Lung microvascular endothelial cell (primary cell): ENCODE measurements at regions not wholly inside any gene's neighbourhood (a gene's known extent, or its start where the extent isn't known, plus 50 kb on each side); places are given as distances from the start of the nearest gene placed in this dataset.
A peak's percentile ranks its signal among the peaks of the same experiment; 100 is the strongest.
"Not testable (repeated sequence)": the region's sequence is repeated elsewhere in the genome, so short reads cannot be mapped to it uniquely, and the experiment has no call there.

Experiments used
- DNase-seq, 2 donors: peaks; one replicate each; pipeline versions ENCODE4 v3.0.0 to v3.0.0-alpha.2; 2010; ENCODE audit warnings: low read depth in 2 of 2

DNA sequence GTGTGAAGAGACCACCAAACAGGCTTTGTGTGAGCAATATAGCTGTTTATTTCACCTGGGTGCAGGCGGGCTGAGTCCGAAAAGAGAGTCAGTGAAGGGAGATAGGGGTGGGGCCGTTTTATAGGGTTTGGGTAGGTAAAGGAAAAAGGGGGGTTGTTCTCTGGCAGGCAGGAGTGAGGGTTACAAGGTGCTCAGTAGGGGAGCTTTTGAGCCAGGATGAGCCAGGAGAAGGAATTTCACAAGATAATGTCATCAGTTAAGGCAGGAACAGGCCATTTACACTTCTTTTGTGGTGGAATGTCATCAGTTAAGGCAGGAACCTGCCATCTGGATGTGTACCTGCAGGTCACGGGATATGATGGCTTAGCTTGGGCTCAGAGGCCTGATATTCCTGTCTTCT lies 768.4 kb upstream of the KIRREL3 start:
- DNase-seq: not testable (repeated sequence)

GRCh38 chr11:127766734-127767133 lies 766.2 kb upstream of the KIRREL3 start:
- DNase-seq: no peak

DNA sequence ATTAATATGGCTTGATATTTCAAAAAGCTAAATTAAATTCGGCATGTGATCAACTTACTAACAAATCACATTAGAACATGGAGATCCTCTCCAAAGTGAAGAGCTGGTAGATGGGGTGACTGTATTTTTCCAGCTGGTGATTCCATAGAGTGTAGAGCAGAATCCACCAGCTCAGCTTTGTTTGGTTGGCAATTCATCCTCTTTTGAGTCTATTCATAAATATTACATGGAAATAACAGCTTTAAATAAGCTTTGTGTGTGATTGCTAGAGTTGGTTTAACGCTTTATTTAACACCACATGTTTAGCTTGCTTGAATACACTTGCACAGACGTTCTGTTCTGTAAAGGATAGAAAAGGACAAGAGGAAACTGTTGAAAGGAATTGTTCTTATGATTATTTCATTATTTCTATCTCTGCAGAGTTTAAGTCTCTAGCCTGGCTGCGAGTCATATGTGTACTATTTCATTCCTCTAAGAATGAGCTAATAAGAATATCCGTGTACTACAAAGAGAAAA lies 738.3 kb upstream of the KIRREL3 start:
- DNase-seq: no peak

DNA sequence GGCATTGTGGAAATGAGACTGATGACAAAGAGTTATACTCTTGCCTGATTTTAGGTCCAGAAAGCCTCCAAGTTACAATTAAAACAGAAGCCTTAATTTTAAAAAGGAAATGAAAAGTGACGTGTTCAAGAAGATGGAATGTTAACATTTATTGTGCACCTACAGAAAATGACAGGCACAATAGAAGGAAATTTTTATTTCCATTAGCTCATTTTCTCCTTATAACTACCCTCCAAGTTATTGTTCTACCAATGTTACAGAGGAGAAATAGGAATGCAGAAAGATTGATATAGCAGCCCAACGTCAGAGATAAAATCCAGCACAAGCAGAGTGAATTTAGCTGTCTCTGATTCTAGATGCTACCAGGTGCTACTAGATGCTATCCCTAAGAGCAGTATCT lies 736.9 kb upstream of the KIRREL3 start:
- DNase-seq: peak in 1 of 2 donors; percentile 10

DNA sequence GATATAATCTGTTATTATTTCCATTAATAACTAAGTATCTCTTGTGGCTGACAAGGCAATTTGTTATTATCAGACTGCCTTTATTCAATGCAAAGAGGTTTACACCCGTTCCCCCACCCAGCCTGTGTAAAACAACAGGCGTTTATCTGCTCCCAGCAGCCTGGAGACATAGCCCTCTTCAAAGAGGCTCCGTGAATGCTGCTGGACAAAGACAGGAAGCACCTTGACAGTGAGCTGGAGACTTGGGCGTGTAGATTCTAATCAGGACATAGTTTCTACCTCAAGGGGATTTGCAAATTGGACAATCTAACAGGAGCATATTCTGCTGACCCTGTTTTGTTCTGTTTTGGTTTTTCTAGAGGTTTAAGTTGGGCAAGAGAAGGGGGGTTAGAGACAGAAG lies 733.0 kb upstream of the KIRREL3 start:
- DNase-seq: peak in 1 of 2 donors; percentile 83

DNA sequence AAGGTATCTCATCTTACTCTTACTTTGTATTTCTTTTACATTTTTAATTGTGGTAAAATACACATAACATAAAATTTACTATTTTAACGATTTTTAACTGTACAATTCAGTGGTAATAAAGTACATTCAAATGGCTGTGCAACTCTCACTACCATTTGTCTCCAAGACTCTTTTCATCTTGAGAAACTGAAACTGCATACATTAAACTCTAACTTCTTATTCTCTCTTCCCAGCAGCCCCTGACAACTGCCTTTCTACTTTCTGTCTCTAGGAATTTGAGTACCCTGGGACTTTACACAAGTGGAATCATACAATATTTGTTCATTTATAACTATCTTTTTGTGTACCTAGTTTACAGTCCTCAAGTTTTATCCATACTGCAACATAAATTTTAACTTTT lies 725.8 kb upstream of the KIRREL3 start:
- DNase-seq: no peak

- no peak for DNase-seq
These were observed 723.1 kb upstream of the KIRREL3 start for GRCh38 chr11:127723714-127724113.

GRCh38 chr11:127713226-127713625 lies 712.7 kb upstream of the KIRREL3 start:
- no peak for DNase-seq

GRCh38 chr11:127711748-127712147 lies 711.2 kb upstream of the KIRREL3 start:
- no peak for DNase-seq

DNA sequence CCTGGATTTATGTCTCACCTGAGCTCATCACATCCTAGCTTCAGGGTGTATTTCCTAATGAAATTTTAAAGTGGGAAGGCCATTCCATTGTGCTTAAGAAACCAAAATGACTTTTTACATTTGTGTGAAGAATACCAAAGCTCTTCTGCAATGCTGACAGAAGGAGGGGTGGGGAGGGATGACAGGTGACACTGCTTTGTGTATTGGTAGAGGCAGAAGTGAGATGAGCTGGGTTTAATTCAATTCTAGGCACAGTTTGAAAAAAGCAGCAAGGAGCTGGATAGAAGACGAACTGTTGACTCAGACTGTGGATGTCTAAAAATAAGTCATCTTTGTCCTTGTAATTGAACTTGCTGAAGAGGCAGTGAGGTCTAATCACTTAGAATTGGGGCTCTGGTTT lies 710.3 kb upstream of the KIRREL3 start:
- no peak for DNase-seq

GRCh38 chr11:127709960-127710359 lies 709.4 kb upstream of the KIRREL3 start:
- DNase-seq: peak in 1 of 2 donors; percentile 60

- no peak for DNase-seq
These were observed 693.1 kb upstream of the KIRREL3 start for GRCh38 chr11:127693686-127694085.

GRCh38 chr11:127683321-127683720 lies 682.8 kb upstream of the KIRREL3 start:
- peak in 1 of 2 donors; percentile 3 for DNase-seq

- no peak for DNase-seq
These were observed 679.4 kb upstream of the KIRREL3 start for GRCh38 chr11:127679816-127680545.

- no peak for DNase-seq
These were observed 678.1 kb upstream of the KIRREL3 start for GRCh38 chr11:127678631-127679030.

GRCh38 chr11:127677660-127678425 lies 677.3 kb upstream of the KIRREL3 start:
- DNase-seq: no peak

GRCh38 chr11:127675581-127675980 lies 675.0 kb upstream of the KIRREL3 start:
- peak in 1 of 2 donors; percentile 8 for DNase-seq

DNA sequence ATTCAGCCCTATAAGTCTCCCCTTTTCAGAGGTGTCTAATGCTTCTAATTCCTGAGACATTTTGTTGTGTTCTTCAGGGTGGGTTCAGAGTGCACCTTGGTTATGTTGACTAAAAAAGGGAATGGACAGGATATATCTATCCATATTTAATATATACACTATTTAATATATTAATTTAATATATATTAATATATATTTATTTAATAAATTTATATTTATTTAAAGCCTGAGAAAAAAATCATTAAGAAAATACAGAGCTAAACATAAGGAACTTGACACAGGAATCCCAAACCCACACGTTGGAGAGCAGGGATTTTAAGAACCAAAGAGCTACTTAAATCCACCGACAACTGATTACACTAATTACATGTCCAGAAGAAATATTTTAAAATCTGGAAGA lies 674.2 kb upstream of the KIRREL3 start:
- no peak for DNase-seq

- DNase-seq: no peak
These were observed 670.0 kb upstream of the KIRREL3 start for GRCh38 chr11:127670374-127671119.

DNA sequence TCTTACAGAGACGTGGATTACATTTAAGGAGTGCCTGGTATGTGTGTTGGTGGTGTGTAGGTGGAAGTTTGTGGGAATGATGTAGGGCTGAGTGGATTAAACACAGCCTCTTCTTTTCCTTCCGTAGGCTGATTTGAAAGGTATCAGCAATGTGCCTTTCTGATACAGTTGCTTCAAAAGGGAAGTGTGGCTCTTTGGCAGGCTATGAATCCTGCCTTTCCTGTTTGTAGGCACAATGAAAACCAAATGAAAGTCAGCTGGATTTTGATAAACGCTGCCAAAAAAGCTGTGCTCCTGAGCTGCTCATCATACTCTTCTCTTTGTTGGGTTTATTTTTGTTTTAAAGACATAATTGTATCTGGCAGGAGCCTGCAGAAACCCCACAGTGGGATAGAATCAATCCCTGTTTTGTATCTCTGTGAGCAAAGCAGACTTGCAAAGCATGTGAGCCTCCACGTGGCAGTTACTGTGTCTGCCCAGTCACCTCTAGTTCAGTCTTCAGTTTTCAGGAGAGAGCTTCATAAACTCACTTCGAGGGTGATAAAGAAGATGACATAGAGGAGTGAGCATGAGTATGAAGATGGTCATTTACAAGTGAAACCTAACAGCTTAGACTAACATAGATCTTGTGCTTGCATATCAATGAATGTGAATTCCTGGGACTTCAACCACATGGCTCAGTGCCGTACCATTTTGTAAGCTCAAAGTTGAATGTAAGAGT lies 655.7 kb upstream of the KIRREL3 start:
- DNase-seq: peak; percentile 23 to 77

DNA sequence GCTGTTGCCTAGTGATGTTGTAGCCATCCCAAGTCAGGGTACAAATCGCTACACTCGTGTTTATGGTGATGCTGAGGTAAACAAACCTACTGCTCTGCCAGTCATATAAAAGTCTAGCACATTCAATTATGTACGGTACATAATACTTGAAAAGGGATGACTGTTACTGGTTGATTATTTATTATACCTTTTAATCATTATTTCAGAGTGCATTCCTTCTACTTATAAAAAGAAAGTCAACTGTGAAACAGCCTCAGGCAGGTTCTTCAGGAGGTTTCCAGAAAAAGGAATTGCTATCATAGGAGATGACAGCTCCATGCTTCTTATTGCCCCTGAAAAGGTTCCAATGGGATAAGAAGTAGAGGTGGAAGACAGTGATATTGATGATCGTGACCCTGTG lies 652.5 kb upstream of the KIRREL3 start:
- DNase-seq: no peak

DNA sequence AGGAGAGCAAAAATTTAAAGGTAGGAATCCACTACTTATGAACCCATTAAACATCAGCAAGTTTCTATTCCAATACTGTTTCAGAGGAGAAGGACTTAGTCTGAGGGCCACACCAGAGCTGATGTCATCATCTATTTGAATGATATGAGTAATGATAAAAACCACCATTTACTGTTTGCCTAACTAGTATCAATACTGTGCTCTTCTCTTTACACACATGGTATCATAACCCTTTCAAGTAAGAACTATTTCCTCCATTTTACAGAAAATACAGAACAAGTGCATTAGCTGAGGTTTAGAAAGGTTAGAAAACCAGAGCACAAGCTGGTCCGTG lies 651.3 kb upstream of the KIRREL3 start:
- DNase-seq: peak in 1 of 2 donors; percentile 53
